ENCODE measurements at regions not wholly inside any gene's neighbourhood (a gene's known extent, or its start where the extent isn't known, plus 50 kb on each side); places are given as distances from the start of the nearest gene placed in this dataset.

DNA sequence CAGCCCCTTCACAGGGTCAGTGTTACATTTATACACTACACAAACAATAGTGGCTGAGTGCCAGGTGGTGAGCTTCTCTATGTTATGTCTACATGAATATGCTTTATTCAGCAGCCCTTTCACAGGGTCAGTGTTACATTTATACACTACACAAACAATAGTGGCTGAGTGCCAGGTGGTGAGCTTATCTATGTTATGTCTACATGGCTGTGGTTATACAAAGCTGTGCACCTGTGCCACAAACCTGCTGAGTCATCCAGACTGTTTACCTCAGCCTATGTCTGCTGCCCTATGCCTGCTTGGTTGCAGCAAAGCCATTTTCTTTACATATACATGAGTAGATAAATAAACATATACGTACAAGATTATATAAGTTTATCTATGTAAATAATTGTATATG, 76.5 kb downstream of the ZNF726 start:
- TF ChIP-seq, protein P1, sequence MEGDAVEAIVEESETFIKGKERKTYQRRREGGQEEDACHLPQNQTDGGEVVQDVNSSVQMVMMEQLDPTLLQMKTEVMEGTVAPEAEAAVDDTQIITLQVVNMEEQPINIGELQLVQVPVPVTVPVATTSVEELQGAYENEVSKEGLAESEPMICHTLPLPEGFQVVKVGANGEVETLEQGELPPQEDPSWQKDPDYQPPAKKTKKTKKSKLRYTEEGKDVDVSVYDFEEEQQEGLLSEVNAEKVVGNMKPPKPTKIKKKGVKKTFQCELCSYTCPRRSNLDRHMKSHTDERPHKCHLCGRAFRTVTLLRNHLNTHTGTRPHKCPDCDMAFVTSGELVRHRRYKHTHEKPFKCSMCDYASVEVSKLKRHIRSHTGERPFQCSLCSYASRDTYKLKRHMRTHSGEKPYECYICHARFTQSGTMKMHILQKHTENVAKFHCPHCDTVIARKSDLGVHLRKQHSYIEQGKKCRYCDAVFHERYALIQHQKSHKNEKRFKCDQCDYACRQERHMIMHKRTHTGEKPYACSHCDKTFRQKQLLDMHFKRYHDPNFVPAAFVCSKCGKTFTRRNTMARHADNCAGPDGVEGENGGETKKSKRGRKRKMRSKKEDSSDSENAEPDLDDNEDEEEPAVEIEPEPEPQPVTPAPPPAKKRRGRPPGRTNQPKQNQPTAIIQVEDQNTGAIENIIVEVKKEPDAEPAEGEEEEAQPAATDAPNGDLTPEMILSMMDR (IDR thresholded peaks at IDR 0.05 in 8 of 11, conservative IDR thresholded peaks at IDR 0.05 in 3 of 11) = no peak
- TF ChIP-seq POLR2A (IDR thresholded peaks at IDR 0.05) (no peak), POLR2AphosphoS5 (IDR thresholded peaks at IDR 0.05) (no peak)

Measured in spleen (tissue), 7 donors.